ENCODE measurements at regions not wholly inside any gene's neighbourhood (a gene's known extent, or its start where the extent isn't known, plus 50 kb on each side); places are given as distances from the start of the nearest gene placed in this dataset.

- Mint-ChIP-seq H3K4me3 (no peak overlapping the region), H3K36me3 (no peaks in the 10 kb centered on the region), H3K27me3 (ENCODE audit: low read depth in 3 of 3) (peaks cover 0 to 3% (median 2%) of the 10 kb centered on the region in 3 donors), H3K9me3 (peaks cover 3 to 11% (median 5%) of the 10 kb centered on the region in 7 donors), H3K27ac (no peak overlapping the region), H3K4me1 (peaks cover 6% of the 10 kb centered on the region)
- WGBS (ENCODE audit: insufficient coverage): no CpG with 5 or more reads among the region's 5 CpGs
- H3K4me2 ChIP-seq (replicated peaks; ENCODE audit: extremely low read depth, low read length, poor library complexity, severe bottlenecking): no peak overlapping the region
- no peak overlapping the region for H3K4me3 ChIP-seq (replicated peaks in 1 of 3; ENCODE audit: low read depth in 2 of 3, low read length in 3 of 3)
- H3K27ac ChIP-seq (ENCODE audit: low read depth in 1 of 2, low read length in 2 of 2): no peak overlapping the region
- H3K9ac ChIP-seq (ENCODE audit: insufficient read depth, low read length, poor library complexity, severe bottlenecking): no peak overlapping the region
- H2AFZ ChIP-seq (ENCODE audit: insufficient read depth, low read depth, low read length, poor library complexity, severe bottlenecking): no peak overlapping the region
- intact Hi-C loops (cut with micrococcal nuclease): no loop called here
- no peak for TF ChIP-seq CTCF (IDR thresholded peaks at IDR 0.05)
- H3K79me2 ChIP-seq (ENCODE audit: insufficient read depth, low read length): no peaks in the 10 kb centered on the region
- peaks cover 5 to 7% of the 10 kb centered on the region in 2 donors for H3K9me3 ChIP-seq (replicated peaks in 1 of 2; ENCODE audit: control insufficient read depth in 1 of 2, insufficient read depth in 1 of 2, low read length in 2 of 2)
- no peaks in the 10 kb centered on the region for H3K36me3 ChIP-seq (replicated peaks in 1 of 2; ENCODE audit: control insufficient read depth in 1 of 2, insufficient read depth in 2 of 2, low read length in 2 of 2)
- H4K20me1 ChIP-seq (ENCODE audit: insufficient read depth, low read length): no peaks in the 10 kb centered on the region
- DNase-seq: no peak
- no peaks in the 10 kb centered on the region for H3K4me1 ChIP-seq (ENCODE audit: control insufficient read depth in 1 of 2, insufficient read depth in 2 of 2, low read length in 2 of 2)
- H3K27me3 ChIP-seq (ENCODE audit: control insufficient read depth in 2 of 2, insufficient read depth in 2 of 2, low read length in 2 of 2): no peaks in the 10 kb centered on the region
Observed at GRCh38 chr3:170705131-170705530, 119.3 kb upstream of the SLC7A14 start.

- no peak for DNase-seq
- TF ChIP-seq CTCF (IDR thresholded peaks at IDR 0.05): no peak
- Mint-ChIP-seq H3K4me1 (no peaks in the 10 kb centered on the region), H3K9me3 (peaks cover 0 to 7% (median 0%) of the 10 kb centered on the region in 7 donors), H3K27me3 (ENCODE audit: low read depth in 3 of 3) (peaks cover 0 to 3% (median 2%) of the 10 kb centered on the region in 3 donors), H3K27ac (no peak overlapping the region), H3K36me3 (no peaks in the 10 kb centered on the region), H3K4me3 (no peak overlapping the region)
- Histone ChIP-seq H3K9ac (ENCODE audit: insufficient read depth, low read length, poor library complexity, severe bottlenecking) (no peak overlapping the region), H3K27ac (ENCODE audit: low read depth in 1 of 2, low read length in 2 of 2) (no peak overlapping the region), H3K4me2 (replicated peaks; ENCODE audit: extremely low read depth, low read length, poor library complexity, severe bottlenecking) (no peak overlapping the region), H3K36me3 (replicated peaks in 1 of 2; ENCODE audit: control insufficient read depth in 1 of 2, insufficient read depth in 2 of 2, low read length in 2 of 2) (no peaks in the 10 kb centered on the region), H4K20me1 (ENCODE audit: insufficient read depth, low read length) (no peaks in the 10 kb centered on the region), H3K4me3 (replicated peaks in 1 of 3; ENCODE audit: low read depth in 2 of 3, low read length in 3 of 3) (no peak overlapping the region), H3K27me3 (ENCODE audit: control insufficient read depth in 2 of 2, insufficient read depth in 2 of 2, low read length in 2 of 2) (no peaks in the 10 kb centered on the region), H3K9me3 (replicated peaks in 1 of 2; ENCODE audit: control insufficient read depth in 1 of 2, insufficient read depth in 1 of 2, low read length in 2 of 2) (no peaks in the 10 kb centered on the region), H2AFZ (ENCODE audit: insufficient read depth, low read depth, low read length, poor library complexity, severe bottlenecking) (no peak overlapping the region), H3K79me2 (ENCODE audit: insufficient read depth, low read length) (no peaks in the 10 kb centered on the region), H3K4me1 (ENCODE audit: control insufficient read depth in 1 of 2, insufficient read depth in 2 of 2, low read length in 2 of 2) (no peaks in the 10 kb centered on the region)
- WGBS (ENCODE audit: insufficient coverage): 100% methylated on average over 1 of the region's 1 CpG
- intact Hi-C loops (cut with micrococcal nuclease): no loop called here
Observed at GRCh38 chr3:170703121-170703588, 117.3 kb upstream of the SLC7A14 start.
